Thyroid gland (tissue), 4 donors: ENCODE measurements at regions not wholly inside any gene's neighbourhood (a gene's known extent, or its start where the extent isn't known, plus 50 kb on each side); places are given as distances from the start of the nearest gene placed in this dataset.
"Not testable (repeated sequence)": the region's sequence is repeated elsewhere in the genome, so short reads cannot be mapped to it uniquely, and the experiment has no call there.

Experiments used
- DNase-seq, 2 donors: peaks; one replicate each; pipeline ENCODE4 v3.0.0-alpha.2; 2019
- H3K27ac ChIP-seq, 3 donors: fragments of 200-600 bp; sonication (generic); 1 replicate in 2 of 3; 2 replicates in 1 of 3; pipeline ENCODE4 v1.5.1; 2016 to 2019; ENCODE audit warnings: mild to moderate bottlenecking in 1 of 3, moderate library complexity in 1 of 3
- H3K27me3 ChIP-seq: fragments of 200-600 bp; sonication (generic); one replicate; pipeline ENCODE4 v1.5.1; 2019
- H3K36me3 ChIP-seq, 2 donors: fragments of 200-600 bp; sonication (generic); one replicate each; pipeline ENCODE4 v1.5.1; 2016 to 2019
- H3K4me1 ChIP-seq, 2 donors: fragments of 200-600 bp; sonication (generic); one replicate each; pipeline ENCODE4 v1.5.1; 2017 to 2019
- H3K4me3 ChIP-seq, 3 donors: fragments of 200-600 bp; sonication (generic); replicated peaks in 1 of 3; 1 replicate in 2 of 3; 2 replicates in 1 of 3; pipeline ENCODE4 v1.5.1; 2016; ENCODE audit warnings: mild to moderate bottlenecking in 1 of 3
- H3K9me3 ChIP-seq: fragments of 200-600 bp; sonication (generic); one replicate; pipeline ENCODE4 v1.5.1; 2017
- CTCF ChIP-seq, 6 experiments: fragments of 200-600 bp in 3 of 6; fragments of 450-650 bp in 3 of 6; sonication (generic) in 3 of 6; IDR thresholded peaks; one replicate each; pipeline ENCODE4 v1.5.1; 2016 to 2019; ENCODE audit warnings: antibody characterized with exemption in 6 of 6, mild to moderate bottlenecking in 2 of 6, inconsistent platforms in 1 of 6, moderate library complexity in 1 of 6
- POLR2A ChIP-seq, 2 donors: fragments of 450-650 bp; IDR thresholded peaks; one replicate each; pipeline ENCODE4 v1.6.1; 2017; ENCODE audit warnings: antibody characterized with exemption in 2 of 2, mild to moderate bottlenecking in 2 of 2, moderate library complexity in 1 of 2
- WGBS, 2 donors: methylation state at CpG; one replicate each; pipeline ENCODE4 v1.1.5; 2017; 5-methylcytosine and 5-hydroxymethylcytosine counted together
- intact Hi-C: fragments of 100-400 bp; cut with DNase I; formaldehyde crosslinking; loops from one replicate; pipeline ENCODE4 v1.15.1; 2023

DNA sequence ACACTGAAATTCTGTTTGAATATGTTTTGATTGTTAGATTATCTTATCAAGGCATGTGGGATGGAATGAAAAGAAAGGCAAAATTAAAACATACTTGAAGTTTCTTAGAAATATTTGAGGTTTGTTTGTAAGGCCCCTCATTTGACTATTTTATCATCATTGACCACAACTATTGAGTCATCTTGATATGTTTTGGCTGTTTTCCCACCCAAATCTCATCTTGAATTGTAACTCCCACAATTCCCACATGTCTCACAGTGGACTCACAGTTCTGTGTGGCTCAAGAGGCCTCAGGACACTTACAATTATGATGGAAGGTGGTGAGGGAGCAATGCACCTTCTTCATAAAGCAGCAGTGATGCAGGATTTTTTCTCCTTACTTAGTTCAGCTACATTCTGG is 917.1 kb downstream of the PLOD2 start:
- Histone ChIP-seq H3K9me3 (no peaks in the 10 kb centered on the region), H3K27ac (no peak overlapping the region), H3K4me3 (no peak overlapping the region), H3K4me1 (no peaks in the 10 kb centered on the region), H3K36me3 (no peaks in the 10 kb centered on the region), H3K27me3 (no peaks in the 10 kb centered on the region)
- TF ChIP-seq CTCF (IDR thresholded peaks at IDR 0.05) (no peak), POLR2A (IDR thresholded peaks at IDR 0.05) (no peak)
- intact Hi-C loops, result no loop called here
- no peak for DNase-seq

GRCh38 chr3:145244327-145244726 is 916.7 kb downstream of the PLOD2 start:
- Histone ChIP-seq H3K4me3 (no peak overlapping the region), H3K4me1 (no peaks in the 10 kb centered on the region), H3K9me3 (no peaks in the 10 kb centered on the region), H3K27ac (no peak overlapping the region), H3K36me3 (no peaks in the 10 kb centered on the region), H3K27me3 (no peaks in the 10 kb centered on the region)
- intact Hi-C loops, result no loop called here
- WGBS, 2 donors, result 83 to 86% methylated on average over 1 of the region's 1 CpG
- no peak for DNase-seq
- TF ChIP-seq CTCF (IDR thresholded peaks at IDR 0.05) (no peak), POLR2A (IDR thresholded peaks at IDR 0.05) (no peak)

- no peaks in the 10 kb centered on the region for H3K27me3 ChIP-seq
- no peaks in the 10 kb centered on the region for H3K9me3 ChIP-seq
- no peak overlapping the region for H3K27ac ChIP-seq
- no peak overlapping the region for H3K4me3 ChIP-seq
- intact Hi-C loops, result no loop called here
- no peaks in the 10 kb centered on the region for H3K4me1 ChIP-seq
- DNase-seq, result no peak
- 92 to 94% methylated on average over 1 of the region's 1 CpG for WGBS, 2 donors
- H3K36me3 ChIP-seq, result no peaks in the 10 kb centered on the region
- TF ChIP-seq POLR2A (IDR thresholded peaks at IDR 0.05) (no peak), CTCF (IDR thresholded peaks at IDR 0.05) (no peak)
Measured at GRCh38 chr3:145246291-145246690, 914.7 kb downstream of the PLOD2 start.

DNA sequence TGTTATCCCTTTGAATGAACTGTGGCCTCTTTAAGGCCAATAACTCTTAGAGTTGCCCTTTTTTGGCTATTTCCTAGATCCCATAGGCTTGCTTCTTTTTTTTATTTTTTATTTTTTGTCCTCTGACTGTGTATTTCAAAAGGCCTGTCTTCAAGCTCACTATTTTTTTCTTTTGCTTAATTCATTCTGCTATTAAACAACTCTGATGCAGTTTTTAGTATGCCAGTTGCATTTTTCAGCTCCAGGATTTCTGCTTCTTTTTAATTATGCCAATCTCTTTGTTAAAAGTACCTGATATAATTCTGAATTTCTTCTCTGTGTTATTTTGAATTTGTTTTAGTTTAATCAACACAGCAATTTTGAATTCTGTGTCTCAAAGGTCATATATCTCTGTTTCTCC is 912.1 kb downstream of the PLOD2 start:
- DNase-seq, result no peak
- TF ChIP-seq POLR2A (IDR thresholded peaks at IDR 0.05) (no peak), CTCF (IDR thresholded peaks at IDR 0.05) (no peak)
- Histone ChIP-seq H3K27me3 (no peaks in the 10 kb centered on the region), H3K4me1 (no peaks in the 10 kb centered on the region), H3K27ac (no peak overlapping the region), H3K4me3 (no peak overlapping the region), H3K9me3 (no peaks in the 10 kb centered on the region), H3K36me3 (no peaks in the 10 kb centered on the region)
- intact Hi-C loops, result no loop called here

- no peaks in the 10 kb centered on the region for H3K36me3 ChIP-seq
- no peak overlapping the region for H3K4me3 ChIP-seq
- no peaks in the 10 kb centered on the region for H3K27me3 ChIP-seq
- H3K4me1 ChIP-seq, result no peaks in the 10 kb centered on the region
- H3K27ac ChIP-seq, result no peak overlapping the region
- no peak for TF ChIP-seq CTCF (IDR thresholded peaks at IDR 0.05)
- no peak for TF ChIP-seq POLR2A (IDR thresholded peaks at IDR 0.05)
- 58 to 61% methylated on average over 1 of the region's 1 CpG for WGBS, 2 donors
- H3K9me3 ChIP-seq, result no peaks in the 10 kb centered on the region
- intact Hi-C loops, result no loop called here
- no peak for DNase-seq
Measured at GRCh38 chr3:145251311-145251710, 909.7 kb downstream of the PLOD2 start.

- H3K27ac ChIP-seq, DNase-seq: not testable (repeated sequence)
- WGBS, 2 donors, result 94 to 95% methylated on average over 11 to 12 of the region's 12 CpGs
Measured at GRCh38 chr3:145257967-145258366, 903.0 kb downstream of the PLOD2 start.

More at GRCh38 chr3:145257967-145258366, 903.0 kb downstream of the PLOD2 start:
- H3K36me3 ChIP-seq, H3K9me3 ChIP-seq, H3K27me3 ChIP-seq, H3K4me3 ChIP-seq, H3K4me1 ChIP-seq, intact Hi-C loops: not testable (repeated sequence)
